ENCODE measurements at regions not wholly inside any gene's neighbourhood (a gene's known extent, or its start where the extent isn't known, plus 50 kb on each side); places are given as distances from the start of the nearest gene placed in this dataset.

DNA sequence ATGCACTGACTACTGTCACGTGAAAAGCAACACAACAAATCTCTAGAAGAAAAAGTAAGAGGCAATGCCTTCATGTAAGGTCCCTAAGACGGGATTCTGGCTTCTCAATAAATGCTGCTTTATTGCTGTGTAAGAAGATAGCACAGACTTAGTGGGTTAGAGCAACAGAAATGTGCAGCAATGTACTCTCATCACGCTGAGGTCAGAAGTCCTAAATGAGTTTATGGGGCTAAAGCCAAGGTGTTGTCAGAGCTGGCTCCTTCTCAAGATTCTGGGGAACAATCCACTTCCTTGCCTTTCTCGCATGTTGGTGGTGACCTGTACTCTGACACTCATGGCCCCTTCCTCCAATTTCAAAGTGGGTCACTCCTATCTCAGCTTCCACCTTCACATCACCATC is 93.4 kb downstream of the SHANK2 start:
- no peak for TF ChIP-seq POLR2A (IDR thresholded peaks at IDR 0.05)
- TF ChIP-seq, protein P1, sequence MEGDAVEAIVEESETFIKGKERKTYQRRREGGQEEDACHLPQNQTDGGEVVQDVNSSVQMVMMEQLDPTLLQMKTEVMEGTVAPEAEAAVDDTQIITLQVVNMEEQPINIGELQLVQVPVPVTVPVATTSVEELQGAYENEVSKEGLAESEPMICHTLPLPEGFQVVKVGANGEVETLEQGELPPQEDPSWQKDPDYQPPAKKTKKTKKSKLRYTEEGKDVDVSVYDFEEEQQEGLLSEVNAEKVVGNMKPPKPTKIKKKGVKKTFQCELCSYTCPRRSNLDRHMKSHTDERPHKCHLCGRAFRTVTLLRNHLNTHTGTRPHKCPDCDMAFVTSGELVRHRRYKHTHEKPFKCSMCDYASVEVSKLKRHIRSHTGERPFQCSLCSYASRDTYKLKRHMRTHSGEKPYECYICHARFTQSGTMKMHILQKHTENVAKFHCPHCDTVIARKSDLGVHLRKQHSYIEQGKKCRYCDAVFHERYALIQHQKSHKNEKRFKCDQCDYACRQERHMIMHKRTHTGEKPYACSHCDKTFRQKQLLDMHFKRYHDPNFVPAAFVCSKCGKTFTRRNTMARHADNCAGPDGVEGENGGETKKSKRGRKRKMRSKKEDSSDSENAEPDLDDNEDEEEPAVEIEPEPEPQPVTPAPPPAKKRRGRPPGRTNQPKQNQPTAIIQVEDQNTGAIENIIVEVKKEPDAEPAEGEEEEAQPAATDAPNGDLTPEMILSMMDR (IDR thresholded peaks at IDR 0.05), result no peak
